ENCODE measurements at regions not wholly inside any gene's neighbourhood (a gene's known extent, or its start where the extent isn't known, plus 50 kb on each side); places are given as distances from the start of the nearest gene placed in this dataset.

DNA sequence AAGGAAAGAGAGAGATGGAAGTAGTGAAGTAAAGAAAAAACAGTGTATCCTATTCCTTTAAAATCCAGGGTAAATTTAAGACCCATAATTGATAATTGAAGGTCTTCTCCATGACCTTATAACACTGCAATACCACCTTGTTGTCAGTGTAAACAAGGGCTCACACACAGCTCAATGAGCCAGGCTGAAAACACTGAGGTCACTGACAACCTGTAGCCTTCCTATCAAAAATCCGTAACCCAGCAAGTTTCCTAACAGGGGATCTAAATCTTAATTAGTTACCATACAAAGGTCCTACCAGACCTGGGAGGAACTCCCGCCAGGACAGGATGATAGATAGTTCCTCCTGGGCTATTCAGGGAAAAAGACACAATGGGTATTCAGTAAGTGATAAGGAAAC, 1677.1 kb downstream of the OLFM4 start:
- TF ChIP-seq EZH2 (IDR thresholded peaks at IDR 0.05; ENCODE audit: low read length, unreplicated experiment) = no peak
- TF ChIP-seq CTCF (conservative IDR thresholded peaks at IDR 0.05; ENCODE audit: low read depth, low read length) = no peak
- no peak for TF ChIP-seq EZH2phosphoT487 (IDR thresholded peaks at IDR 0.05; ENCODE audit: borderline replicate concordance, low read length)

Measured in PC-3 (cell line).